ENCODE measurements at regions not wholly inside any gene's neighbourhood (a gene's known extent, or its start where the extent isn't known, plus 50 kb on each side); places are given as distances from the start of the nearest gene placed in this dataset.

DNA sequence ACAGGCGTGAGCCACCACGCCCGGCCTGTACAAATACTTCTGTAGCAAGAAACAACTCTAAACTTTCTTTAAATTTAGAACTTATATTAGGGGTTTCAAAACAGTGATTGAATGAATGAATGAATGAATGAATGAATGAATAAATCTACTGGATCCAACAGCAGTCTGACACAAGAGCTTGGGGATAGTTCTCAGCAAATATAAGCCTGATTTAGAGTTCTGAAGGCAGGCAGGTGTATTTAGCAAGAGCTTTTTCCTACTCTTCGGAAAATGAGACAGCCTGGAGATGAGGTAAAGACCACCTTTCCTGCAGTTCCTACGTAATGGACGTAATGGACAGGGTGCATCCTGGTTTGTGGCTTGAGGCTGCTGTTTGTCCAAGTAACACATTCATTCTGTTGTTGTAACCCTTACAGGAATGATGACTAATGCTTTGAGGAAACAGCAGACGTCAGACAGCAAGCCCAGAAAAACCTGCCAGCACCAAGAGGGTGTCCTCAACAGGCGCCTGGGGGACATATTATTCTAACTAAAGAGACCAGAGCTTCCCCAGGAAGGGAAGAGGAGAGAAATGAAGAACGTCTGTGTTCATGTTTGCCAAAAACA, 277.4 kb upstream of the SOX5 start:
- TF ChIP-seq, protein P1, sequence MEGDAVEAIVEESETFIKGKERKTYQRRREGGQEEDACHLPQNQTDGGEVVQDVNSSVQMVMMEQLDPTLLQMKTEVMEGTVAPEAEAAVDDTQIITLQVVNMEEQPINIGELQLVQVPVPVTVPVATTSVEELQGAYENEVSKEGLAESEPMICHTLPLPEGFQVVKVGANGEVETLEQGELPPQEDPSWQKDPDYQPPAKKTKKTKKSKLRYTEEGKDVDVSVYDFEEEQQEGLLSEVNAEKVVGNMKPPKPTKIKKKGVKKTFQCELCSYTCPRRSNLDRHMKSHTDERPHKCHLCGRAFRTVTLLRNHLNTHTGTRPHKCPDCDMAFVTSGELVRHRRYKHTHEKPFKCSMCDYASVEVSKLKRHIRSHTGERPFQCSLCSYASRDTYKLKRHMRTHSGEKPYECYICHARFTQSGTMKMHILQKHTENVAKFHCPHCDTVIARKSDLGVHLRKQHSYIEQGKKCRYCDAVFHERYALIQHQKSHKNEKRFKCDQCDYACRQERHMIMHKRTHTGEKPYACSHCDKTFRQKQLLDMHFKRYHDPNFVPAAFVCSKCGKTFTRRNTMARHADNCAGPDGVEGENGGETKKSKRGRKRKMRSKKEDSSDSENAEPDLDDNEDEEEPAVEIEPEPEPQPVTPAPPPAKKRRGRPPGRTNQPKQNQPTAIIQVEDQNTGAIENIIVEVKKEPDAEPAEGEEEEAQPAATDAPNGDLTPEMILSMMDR (IDR thresholded peaks at IDR 0.05), result no peak
- TF ChIP-seq ZNF121 (CRISPR knock-in tag; IDR thresholded peaks at IDR 0.05) (no peak), EMX1 (CRISPR knock-in tag; IDR thresholded peaks at IDR 0.05) (no peak)
- TF ChIP-seq, protein P2, sequence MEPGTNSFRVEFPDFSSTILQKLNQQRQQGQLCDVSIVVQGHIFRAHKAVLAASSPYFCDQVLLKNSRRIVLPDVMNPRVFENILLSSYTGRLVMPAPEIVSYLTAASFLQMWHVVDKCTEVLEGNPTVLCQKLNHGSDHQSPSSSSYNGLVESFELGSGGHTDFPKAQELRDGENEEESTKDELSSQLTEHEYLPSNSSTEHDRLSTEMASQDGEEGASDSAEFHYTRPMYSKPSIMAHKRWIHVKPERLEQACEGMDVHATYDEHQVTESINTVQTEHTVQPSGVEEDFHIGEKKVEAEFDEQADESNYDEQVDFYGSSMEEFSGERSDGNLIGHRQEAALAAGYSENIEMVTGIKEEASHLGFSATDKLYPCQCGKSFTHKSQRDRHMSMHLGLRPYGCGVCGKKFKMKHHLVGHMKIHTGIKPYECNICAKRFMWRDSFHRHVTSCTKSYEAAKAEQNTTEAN (CRISPR knock-in tag; IDR thresholded peaks at IDR 0.05), result no peak
- TF ChIP-seq, protein P3, sequence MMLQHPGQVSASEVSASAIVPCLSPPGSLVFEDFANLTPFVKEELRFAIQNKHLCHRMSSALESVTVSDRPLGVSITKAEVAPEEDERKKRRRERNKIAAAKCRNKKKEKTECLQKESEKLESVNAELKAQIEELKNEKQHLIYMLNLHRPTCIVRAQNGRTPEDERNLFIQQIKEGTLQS (CRISPR knock-in tag; conservative IDR thresholded peaks at IDR 0.05), result no peak
- TF ChIP-seq, protein P4, sequence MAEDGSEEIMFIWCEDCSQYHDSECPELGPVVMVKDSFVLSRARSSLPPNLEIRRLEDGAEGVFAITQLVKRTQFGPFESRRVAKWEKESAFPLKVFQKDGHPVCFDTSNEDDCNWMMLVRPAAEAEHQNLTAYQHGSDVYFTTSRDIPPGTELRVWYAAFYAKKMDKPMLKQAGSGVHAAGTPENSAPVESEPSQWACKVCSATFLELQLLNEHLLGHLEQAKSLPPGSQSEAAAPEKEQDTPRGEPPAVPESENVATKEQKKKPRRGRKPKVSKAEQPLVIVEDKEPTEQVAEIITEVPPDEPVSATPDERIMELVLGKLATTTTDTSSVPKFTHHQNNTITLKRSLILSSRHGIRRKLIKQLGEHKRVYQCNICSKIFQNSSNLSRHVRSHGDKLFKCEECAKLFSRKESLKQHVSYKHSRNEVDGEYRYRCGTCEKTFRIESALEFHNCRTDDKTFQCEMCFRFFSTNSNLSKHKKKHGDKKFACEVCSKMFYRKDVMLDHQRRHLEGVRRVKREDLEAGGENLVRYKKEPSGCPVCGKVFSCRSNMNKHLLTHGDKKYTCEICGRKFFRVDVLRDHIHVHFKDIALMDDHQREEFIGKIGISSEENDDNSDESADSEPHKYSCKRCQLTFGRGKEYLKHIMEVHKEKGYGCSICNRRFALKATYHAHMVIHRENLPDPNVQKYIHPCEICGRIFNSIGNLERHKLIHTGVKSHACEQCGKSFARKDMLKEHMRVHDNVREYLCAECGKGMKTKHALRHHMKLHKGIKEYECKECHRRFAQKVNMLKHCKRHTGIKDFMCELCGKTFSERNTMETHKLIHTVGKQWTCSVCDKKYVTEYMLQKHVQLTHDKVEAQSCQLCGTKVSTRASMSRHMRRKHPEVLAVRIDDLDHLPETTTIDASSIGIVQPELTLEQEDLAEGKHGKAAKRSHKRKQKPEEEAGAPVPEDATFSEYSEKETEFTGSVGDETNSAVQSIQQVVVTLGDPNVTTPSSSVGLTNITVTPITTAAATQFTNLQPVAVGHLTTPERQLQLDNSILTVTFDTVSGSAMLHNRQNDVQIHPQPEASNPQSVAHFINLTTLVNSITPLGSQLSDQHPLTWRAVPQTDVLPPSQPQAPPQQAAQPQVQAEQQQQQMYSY (CRISPR knock-in tag; IDR thresholded peaks at IDR 0.05), result no peak

Data from WTC11 (cell line).